HepG2 (cell line): ENCODE measurements at regions not wholly inside any gene's neighbourhood (a gene's known extent, or its start where the extent isn't known, plus 50 kb on each side); places are given as distances from the start of the nearest gene placed in this dataset.

Experiments
- ATAC-seq: fragments of 200-7000 bp; cut with Tn5 transposase; 3 replicates; pipeline ENCODE4 v1.9.1; 2020; ENCODE audit warnings: mild to moderate bottlenecking, moderate library complexity
- BruUV-seq: library from RNA; stranded (reverse); fragments of 400-500 nt; replicated peaks from 2 replicates; lab custom pipeline; 2021; lab: Mats Ljungman, UMichigan
- CTCF ChIA-PET: fragments of 300-600 bp; formaldehyde crosslinking; extraction: SDS; loops from one replicate; lab custom pipeline; 2021; ENCODE audit warnings: low total read pairs, inconsistent platforms, low intra/inter-chr PET ratio; lab: Yijun Ruan, JAX
- POLR2A ChIA-PET: fragments of 350-600 bp; sonication (Branson Sonifier 250); formaldehyde crosslinking; loops from one replicate; lab custom pipeline; 2020; ENCODE audit warnings: antibody characterized with exemption, inconsistent platforms; lab: Yijun Ruan, JAX
- DNase-seq: peaks from one replicate; pipeline ENCODE4 v3.0.0-alpha.2; 2015; ENCODE audit warnings: low spot score
- FAIRE-seq: peaks from 3 replicates; lab custom pipeline; 2011; peaks lifted over from hg19 to GRCh38; lab: Jason Lieb, UNC
- H2AFZ ChIP-seq: one replicate; pipeline ENCODE4 v1.6.1; 2011; ENCODE audit warnings: low read length, inconsistent platforms
- H3K27ac ChIP-seq: fragments of 300-600 bp; 3 replicates; pipeline ENCODE4 v1.8.0; 2011; ENCODE audit warnings: mixed run types, mild to moderate bottlenecking, mixed read lengths, low read length, inconsistent platforms; ENCODE audit not compliant: insufficient read depth; ENCODE audit errors: extremely low read length
- H3K27me3 ChIP-seq, 2 experiments: fragments of 200-600 bp in 1 of 2; 2 replicates in 1 of 2; 3 replicates in 1 of 2; pipeline versions ENCODE4 v1.6.0 to v1.8.0; 2011; ENCODE audit warnings: low read length in 2 of 2, mild to moderate bottlenecking in 2 of 2, moderate library complexity in 2 of 2, inconsistent platforms in 1 of 2; ENCODE audit not compliant: insufficient read depth in 2 of 2, control insufficient read depth in 1 of 2
- H3K36me3 ChIP-seq, 2 experiments: fragments of 200-600 bp in 1 of 2; replicated peaks in 1 of 2; 2 replicates in 1 of 2; 3 replicates in 1 of 2; pipeline versions ENCODE4 v1.5.1 to v1.8.0; 2011; ENCODE audit warnings: low read length in 2 of 2, inconsistent platforms in 1 of 2; ENCODE audit not compliant: insufficient read depth in 2 of 2, control insufficient read depth in 1 of 2
- H3K4me1 ChIP-seq: 2 replicates; pipeline ENCODE4 v1.5.1; 2012; ENCODE audit warnings: low read length, inconsistent platforms; ENCODE audit not compliant: insufficient read depth
- H3K4me2 ChIP-seq: 2 replicates; pipeline ENCODE4 v1.6.0; 2011; ENCODE audit warnings: low read depth, low read length, inconsistent platforms
- H3K4me3 ChIP-seq, 3 experiments: fragments of 200-600 bp in 1 of 3; sonication (generic), shearing (Covaris generic) in 1 of 3; replicated peaks in 1 of 3; 2 replicates each; pipeline ENCODE4 v1.5.1; 2011 to 2016; ENCODE audit warnings: low read length in 3 of 3, inconsistent platforms in 2 of 3, low read depth in 2 of 3, mild to moderate bottlenecking in 2 of 3, control low read depth in 1 of 3, mixed read lengths in 1 of 3; ENCODE audit not compliant: insufficient read depth in 1 of 3
- H3K79me2 ChIP-seq: one replicate; pipeline ENCODE4 v1.6.1; 2011; ENCODE audit warnings: low read length, inconsistent platforms; ENCODE audit not compliant: insufficient read depth
- H3K9ac ChIP-seq: 2 replicates; pipeline ENCODE4 v1.6.0; 2011; ENCODE audit warnings: mild to moderate bottlenecking, low read depth, low read length, inconsistent platforms; ENCODE audit not compliant: insufficient read depth
- H3K9me3 ChIP-seq: 2 replicates; pipeline ENCODE4 v1.5.1; 2012; ENCODE audit warnings: mild to moderate bottlenecking, low read length
- H4K20me1 ChIP-seq: 2 replicates; pipeline ENCODE4 v1.6.0; 2011; ENCODE audit warnings: inconsistent platforms, mild to moderate bottlenecking, low read length, moderate library complexity; ENCODE audit not compliant: insufficient read depth
- ARNT ChIP-seq: fragments of 450-650 bp; IDR thresholded peaks from 2 replicates; pipeline ENCODE4 v1.6.1; 2017
- KLF9 ChIP-seq: IDR thresholded peaks from 2 replicates; pipeline ENCODE4 v1.6.1; 2016; ENCODE audit warnings: low read depth
- MYNN ChIP-seq: sonication (generic); formaldehyde crosslinking; IDR thresholded peaks from 2 replicates; pipeline ENCODE4 v1.4.0; 2020; ENCODE audit warnings: mild to moderate bottlenecking, low read depth, missing genetic modification reagents
- PRMT3 ChIP-seq: sonication (generic); formaldehyde crosslinking; IDR thresholded peaks from 2 replicates; pipeline ENCODE4 v1.8.1; 2022; ENCODE audit warnings: low read depth, mild to moderate bottlenecking, moderate library complexity, missing genetic modification reagents, borderline replicate concordance
- ZHX2 ChIP-seq, 2 experiments: sonication (generic) in 1 of 2; formaldehyde crosslinking in 1 of 2; IDR thresholded peaks; 2 replicates each; pipeline versions ENCODE4 v1.6.1 to v1.9.0; 2014 to 2022; ENCODE audit warnings: antibody characterized with exemption in 1 of 2, borderline replicate concordance in 1 of 2, inconsistent platforms in 1 of 2, low read depth in 1 of 2, missing genetic modification reagents in 1 of 2
- ZSCAN20 ChIP-seq: sonication (generic); formaldehyde crosslinking; IDR thresholded peaks from 2 replicates; pipeline ENCODE4 v1.4.0; 2020; ENCODE audit warnings: missing genetic modification reagents, mild to moderate bottlenecking, borderline replicate concordance
- ZXDC ChIP-seq: sonication (generic); formaldehyde crosslinking; IDR thresholded peaks from 2 replicates; pipeline ENCODE4 v1.5.0; 2020; ENCODE audit warnings: mild to moderate bottlenecking, missing genetic modification reagents
- WGBS: methylation state at CpG from one replicate; pipeline ENCODE4 v1.1.6; 2017; ENCODE audit warnings: low lambda C conversion rate; 5-methylcytosine and 5-hydroxymethylcytosine counted together
- in situ Hi-C: cut with HindIII; loops from 2 replicates; pipeline ENCODE4 v1.10.0; 2017; ENCODE audit warnings: low pct_unique_long_range_greater_than_20kb; ENCODE audit not compliant: extremely low pct_ligation_motif_present
- intact Hi-C: fragments of 100-400 bp; cut with micrococcal nuclease; formaldehyde crosslinking; loops from one replicate; pipeline ENCODE4 v1.10.0; 2022; ENCODE audit not compliant: unreplicated experiment

GRCh38 chrX:39627257-39627656 is 470.5 kb downstream of the BCOR start (continued):
- TF ChIP-seq PRMT3 (CRISPR knock-in tag) (no peak), ZSCAN20 (CRISPR knock-in tag) (no peak)

GRCh38 chrX:39629001-39629400 is 468.8 kb downstream of the BCOR start:
- Histone ChIP-seq H3K36me3 (no peaks in the 10 kb centered on the region), H3K9me3 (no peaks in the 10 kb centered on the region), H3K4me2 (no peak overlapping the region), H4K20me1 (no peaks in the 10 kb centered on the region), H3K79me2 (no peaks in the 10 kb centered on the region), H3K4me1 (no peaks in the 10 kb centered on the region), H3K27ac (no peak overlapping the region), H3K27me3 (no peaks in the 10 kb centered on the region), H2AFZ (no peak overlapping the region), H3K4me3 (no peak overlapping the region), H3K9ac (no peak overlapping the region)
- intact Hi-C loops (no loop called here), in situ Hi-C loops (no loop called here)
- no CpG with 5 or more reads among the region's 1 CpG for WGBS
- ChIA-PET POLR2A (no interaction called here), CTCF (no interaction called here)
- ATAC-seq: no peak
- no peak for DNase-seq
- no peak for FAIRE-seq
- BruUV-seq: no TSS peak
- TF ChIP-seq ARNT (no peak), KLF9 (no peak)

- Histone ChIP-seq H3K9me3 (no peaks in the 10 kb centered on the region), H3K9ac (no peak overlapping the region), H3K27me3 (no peaks in the 10 kb centered on the region), H3K4me2 (no peak overlapping the region), H2AFZ (no peak overlapping the region), H3K4me1 (no peaks in the 10 kb centered on the region), H3K27ac (no peak overlapping the region), H4K20me1 (no peaks in the 10 kb centered on the region), H3K4me3 (no peak overlapping the region), H3K36me3 (no peaks in the 10 kb centered on the region), H3K79me2 (no peaks in the 10 kb centered on the region)
- POLR2A ChIA-PET: no interaction called here
- in situ Hi-C loops (no loop called here), intact Hi-C loops (no loop called here)
- no TSS peak for BruUV-seq
- 36% methylated on average over 2 of the region's 2 CpGs for WGBS
- no peak for DNase-seq
- no peak for ATAC-seq
- CTCF ChIA-PET: no interaction called here
- no peak for FAIRE-seq
- TF ChIP-seq ZXDC (CRISPR knock-in tag) (no peak), MYNN (CRISPR knock-in tag) (no peak), ZHX2 (IDR thresholded peaks at IDR 0.05; ENCODE audit: low read depth) (no peak), ZHX2 (CRISPR knock-in tag; IDR thresholded peaks at IDR 0.05; ENCODE audit: borderline replicate concordance) (no peak)
Measured at GRCh38 chrX:39630344-39630743, 467.4 kb downstream of the BCOR start.
